ENCODE measurements at regions not wholly inside any gene's neighbourhood (a gene's known extent, or its start where the extent isn't known, plus 50 kb on each side); places are given as distances from the start of the nearest gene placed in this dataset.

GRCh38 chr22:27594474-27595134 is 207.0 kb downstream of the MN1 start:
- no peak overlapping the region; the same call in 1 of the 2 replicates for H3K14ac ChIP-seq (ENCODE audit: insufficient read depth, low read length)
- Mint-ChIP-seq H3K27me3 (ENCODE audit: low read depth) (peaks cover 1% of the 10 kb centered on the region; the same call in 1 of the 2 replicates), H3K9me3 (no peaks in the 10 kb centered on the region), H3K27ac (no peak overlapping the region; a peak in 1 of 7 replicates), H3K4me1 (peaks cover 0 to 5% of the 10 kb centered on the region in 2 experiments; a peak in 1 of 4 replicates), H3K36me3 (ENCODE audit: insufficient read depth in 1 of 3, low read depth in 3 of 3) (no peaks in the 10 kb centered on the region), H3K4me3 (no peak overlapping the region)
- H3K23ac ChIP-seq (ENCODE audit: insufficient read length, low read depth, low read length) = no peak overlapping the region
- H2BK12ac ChIP-seq (ENCODE audit: insufficient read length, low read depth, low read length) = no peak overlapping the region
- no peaks in the 10 kb centered on the region for H4K20me1 ChIP-seq (ENCODE audit: control insufficient read depth, insufficient read depth, insufficient read length)
- no peak overlapping the region for H3K4ac ChIP-seq (ENCODE audit: low read depth, low read length)
- no peak overlapping the region for H4K5ac ChIP-seq (ENCODE audit: insufficient read length, low read depth, low read length)
- H3K56ac ChIP-seq (ENCODE audit: insufficient read length, low read depth, low read length) = no peak overlapping the region
- H3K27ac ChIP-seq (ENCODE audit: insufficient read length, low read depth, low read length) = no peak overlapping the region
- H3K4me2 ChIP-seq (ENCODE audit: insufficient read depth, insufficient read length, low read length) = no peak overlapping the region
- no peaks in the 10 kb centered on the region for H3K79me1 ChIP-seq (ENCODE audit: insufficient read depth, low read depth, low read length, poor library complexity, severe bottlenecking)
- H3K23me2 ChIP-seq (ENCODE audit: insufficient read length, low read depth, low read length, poor library complexity, severe bottlenecking) = no peaks in the 10 kb centered on the region
- no peak for DNase-seq
- no peak overlapping the region for H4K91ac ChIP-seq (ENCODE audit: insufficient read length, low read depth, low read length)
- H2BK5ac ChIP-seq (ENCODE audit: insufficient read length, low read length) = no peak overlapping the region
- H2AFZ ChIP-seq (ENCODE audit: low read length) = no peak overlapping the region
- H2BK120ac ChIP-seq (ENCODE audit: low read depth, low read length, poor library complexity, severe bottlenecking) = no peak overlapping the region
- TF ChIP-seq CTCF (conservative IDR thresholded peaks at IDR 0.05) = no peak
- no peak overlapping the region for H3T11ph ChIP-seq (ENCODE audit: low read length)
- H2BK20ac ChIP-seq (ENCODE audit: low read depth, low read length, poor library complexity, severe bottlenecking) = no peak overlapping the region
- no peaks in the 10 kb centered on the region; the same call in 1 of the 2 replicates for H3K27me3 ChIP-seq (ENCODE audit: insufficient read depth, low read length)
- H3K9me3 ChIP-seq (ENCODE audit: control insufficient read depth, low read depth, low read length) = no peaks in the 10 kb centered on the region
- no peak overlapping the region for H2BK15ac ChIP-seq (ENCODE audit: low read depth, low read length)
- no peak overlapping the region for H4K8ac ChIP-seq (replicated peaks; ENCODE audit: insufficient read length, low read depth, low read length)
- H3K18ac ChIP-seq (ENCODE audit: insufficient read length, low read depth, low read length) = no peak overlapping the region
- H3K4me1 ChIP-seq (ENCODE audit: insufficient read depth, low read length) = no peaks in the 10 kb centered on the region
- no peak overlapping the region for H2AK5ac ChIP-seq (ENCODE audit: insufficient read length, low read length)
- H3K79me2 ChIP-seq (ENCODE audit: insufficient read depth, low read length) = no peaks in the 10 kb centered on the region
- WGBS (ENCODE audit: extremely low coverage, insufficient read length, low lambda C conversion rate) = no CpG with 5 or more reads among the region's 7 CpGs
- H3K9ac ChIP-seq (ENCODE audit: extremely low read depth, insufficient read length, low read length) = no peak overlapping the region
